Thyroid gland (tissue), 4 donors: ENCODE measurements at regions not wholly inside any gene's neighbourhood (a gene's known extent, or its start where the extent isn't known, plus 50 kb on each side); places are given as distances from the start of the nearest gene placed in this dataset.

Experiments
- POLR2A ChIP-seq, 2 donors: fragments of 450-650 bp; IDR thresholded peaks; one replicate each; pipeline ENCODE4 v1.6.1; 2017; ENCODE audit warnings: antibody characterized with exemption in 2 of 2, mild to moderate bottlenecking in 2 of 2, moderate library complexity in 1 of 2
- TF ChIP-seq, protein P1 (sequence below), 6 experiments: fragments of 200-600 bp in 3 of 6; fragments of 450-650 bp in 3 of 6; sonication (generic) in 3 of 6; IDR thresholded peaks; one replicate each; pipeline ENCODE4 v1.5.1; 2016 to 2019; ENCODE audit warnings: antibody characterized with exemption in 6 of 6, mild to moderate bottlenecking in 2 of 6, inconsistent platforms in 1 of 6, moderate library complexity in 1 of 6

DNA sequence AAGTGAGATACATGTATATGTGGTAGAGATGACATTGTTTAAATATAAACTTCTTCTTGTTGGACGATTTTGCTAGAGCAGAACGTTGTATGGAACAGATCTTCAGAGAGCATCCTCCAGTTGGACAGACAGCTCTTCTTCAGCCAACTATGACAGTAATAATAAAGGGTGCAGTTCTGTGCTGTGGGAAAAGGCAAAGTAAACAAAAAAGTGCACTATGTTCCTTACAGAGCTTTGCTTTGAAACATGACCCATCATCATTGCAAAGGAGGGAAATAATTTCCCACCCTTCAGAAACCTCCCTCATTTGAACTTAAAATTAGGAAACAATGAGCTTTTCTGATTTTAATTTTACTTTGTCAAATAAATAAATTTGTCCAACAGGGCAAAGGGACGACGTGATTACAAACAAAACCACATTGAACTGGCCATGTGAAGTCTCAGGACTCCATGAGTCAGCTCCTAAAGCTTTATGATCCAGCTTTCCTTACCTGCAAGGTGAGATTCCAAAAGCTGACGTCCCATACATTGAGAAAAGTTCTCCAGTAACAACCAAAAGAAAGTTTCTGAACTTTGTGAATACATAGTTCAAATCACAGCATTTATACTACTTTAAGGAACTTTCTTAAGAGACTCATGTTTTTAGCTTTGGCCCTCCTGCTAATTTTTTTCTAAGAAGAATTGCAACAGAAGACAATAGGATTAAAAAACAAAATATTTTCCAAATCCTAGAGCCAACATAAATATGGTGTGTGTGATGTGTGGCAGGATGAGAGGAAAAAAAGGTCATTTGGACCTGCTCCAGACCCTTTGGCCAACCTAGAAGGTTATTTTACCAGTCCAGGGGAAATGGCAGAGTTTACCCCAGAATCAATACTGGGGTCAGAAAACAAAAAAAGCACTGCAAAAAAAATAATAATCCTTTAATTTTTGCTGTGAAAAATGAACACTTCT is 565.4 kb upstream of the NRP1 start:
- TF ChIP-seq, protein P1, sequence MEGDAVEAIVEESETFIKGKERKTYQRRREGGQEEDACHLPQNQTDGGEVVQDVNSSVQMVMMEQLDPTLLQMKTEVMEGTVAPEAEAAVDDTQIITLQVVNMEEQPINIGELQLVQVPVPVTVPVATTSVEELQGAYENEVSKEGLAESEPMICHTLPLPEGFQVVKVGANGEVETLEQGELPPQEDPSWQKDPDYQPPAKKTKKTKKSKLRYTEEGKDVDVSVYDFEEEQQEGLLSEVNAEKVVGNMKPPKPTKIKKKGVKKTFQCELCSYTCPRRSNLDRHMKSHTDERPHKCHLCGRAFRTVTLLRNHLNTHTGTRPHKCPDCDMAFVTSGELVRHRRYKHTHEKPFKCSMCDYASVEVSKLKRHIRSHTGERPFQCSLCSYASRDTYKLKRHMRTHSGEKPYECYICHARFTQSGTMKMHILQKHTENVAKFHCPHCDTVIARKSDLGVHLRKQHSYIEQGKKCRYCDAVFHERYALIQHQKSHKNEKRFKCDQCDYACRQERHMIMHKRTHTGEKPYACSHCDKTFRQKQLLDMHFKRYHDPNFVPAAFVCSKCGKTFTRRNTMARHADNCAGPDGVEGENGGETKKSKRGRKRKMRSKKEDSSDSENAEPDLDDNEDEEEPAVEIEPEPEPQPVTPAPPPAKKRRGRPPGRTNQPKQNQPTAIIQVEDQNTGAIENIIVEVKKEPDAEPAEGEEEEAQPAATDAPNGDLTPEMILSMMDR (IDR thresholded peaks at IDR 0.05) = no peak
- TF ChIP-seq POLR2A (IDR thresholded peaks at IDR 0.05) = no peak
